SH-SY5Y (cell line): ENCODE measurements at regions not wholly inside any gene's neighbourhood (a gene's known extent, or its start where the extent isn't known, plus 50 kb on each side); places are given as distances from the start of the nearest gene placed in this dataset.

ENCODE experiments used
- GATA2 ChIP-seq: IDR thresholded peaks from 2 replicates; pipeline ENCODE4 v1.6.1; 2011; ENCODE audit warnings: mild to moderate bottlenecking, low read depth, low read length
- GATA3 ChIP-seq: IDR thresholded peaks from 2 replicates; pipeline ENCODE4 v1.6.1; 2011; ENCODE audit warnings: low read depth, mild to moderate bottlenecking, low read length, moderate library complexity

DNA sequence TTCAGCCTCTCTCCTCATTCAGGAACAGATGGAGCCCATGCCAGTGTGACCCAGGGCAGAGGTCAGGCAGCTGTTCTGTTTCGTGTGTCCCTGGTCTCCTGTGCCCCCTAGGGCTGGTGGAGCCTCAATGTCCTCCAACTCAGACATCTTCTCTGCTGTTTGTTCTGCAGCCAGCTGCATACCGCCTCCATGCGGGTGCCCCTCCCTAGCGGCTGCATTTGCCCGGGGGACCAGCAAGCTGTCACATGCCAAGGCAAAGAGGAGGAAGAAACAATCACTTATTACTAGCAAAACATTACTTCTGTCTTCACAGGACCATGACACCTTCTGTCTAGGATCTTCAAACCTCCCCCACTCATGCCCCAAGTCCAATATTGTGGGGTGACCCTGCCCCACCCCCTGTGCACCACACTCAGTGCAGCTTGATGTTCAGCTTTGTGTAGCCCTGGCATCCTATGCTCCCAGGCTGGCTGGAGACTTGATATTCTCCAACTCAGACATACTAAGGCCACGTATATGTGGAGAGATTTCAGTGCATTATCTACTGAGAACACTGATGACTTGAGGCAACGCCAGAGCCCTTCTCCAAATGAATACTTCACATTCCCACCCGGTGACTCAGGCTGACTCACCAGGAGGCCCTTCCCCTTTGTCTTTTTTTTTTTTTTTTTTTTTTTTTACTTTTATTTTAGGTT, 188.9 kb downstream of the SKIDA1 start:
- TF ChIP-seq GATA2 (no peak), GATA3 (no peak)
